Trophoblast cell (in vitro differentiated cells and primary cell): ENCODE measurements at regions not wholly inside any gene's neighbourhood (a gene's known extent, or its start where the extent isn't known, plus 50 kb on each side); places are given as distances from the start of the nearest gene placed in this dataset.

Experiments used
- DNase-seq, 2 donors: peaks; one replicate each; pipeline ENCODE4 v3.0.0-alpha.2; 2016
- H2AFZ ChIP-seq: 2 replicates; pipeline ENCODE4 v1.6.1; 2013; ENCODE audit warnings: low read length, moderate library complexity, mild to moderate bottlenecking; ENCODE audit not compliant: insufficient read depth, poor library complexity
- H2AK5ac ChIP-seq: 2 replicates; pipeline ENCODE4 v1.6.1; 2013; ENCODE audit warnings: mild to moderate bottlenecking, low read length
- H2BK120ac ChIP-seq: 2 replicates; pipeline ENCODE4 v1.6.1; 2013; ENCODE audit warnings: low read length, mild to moderate bottlenecking, moderate library complexity; ENCODE audit not compliant: insufficient read depth, poor library complexity
- H2BK12ac ChIP-seq: 2 replicates; pipeline ENCODE4 v1.6.1; 2013; ENCODE audit warnings: mild to moderate bottlenecking, low read length, moderate library complexity
- H2BK5ac ChIP-seq: 2 replicates; pipeline ENCODE4 v1.6.1; 2013; ENCODE audit warnings: low read length, low read depth, moderate library complexity, mild to moderate bottlenecking; ENCODE audit not compliant: poor library complexity
- H3K14ac ChIP-seq: 2 replicates; pipeline ENCODE4 v1.6.1; 2013; ENCODE audit warnings: mild to moderate bottlenecking, low read length
- H3K18ac ChIP-seq: 2 replicates; pipeline ENCODE4 v1.6.1; 2013; ENCODE audit warnings: mild to moderate bottlenecking, low read length
- H3K23ac ChIP-seq: 2 replicates; pipeline ENCODE4 v1.6.1; 2013; ENCODE audit warnings: low read length
- H3K27ac ChIP-seq: 2 replicates; pipeline ENCODE4 v1.5.1; 2013; ENCODE audit warnings: low read depth, mild to moderate bottlenecking, inconsistent platforms, low read length, moderate library complexity
- H3K27me3 ChIP-seq: 2 replicates; pipeline ENCODE4 v1.6.1; 2013; ENCODE audit warnings: inconsistent platforms, mild to moderate bottlenecking, low read length, moderate library complexity; ENCODE audit not compliant: insufficient read depth
- H3K36me3 ChIP-seq, 2 experiments: 1 replicate in 1 of 2; 2 replicates in 1 of 2; pipeline ENCODE4 v1.6.1; 2013; ENCODE audit warnings: low read length in 2 of 2, mild to moderate bottlenecking in 2 of 2, moderate library complexity in 1 of 2; ENCODE audit not compliant: insufficient read depth in 2 of 2, control insufficient read depth in 1 of 2
- H3K4ac ChIP-seq: 2 replicates; pipeline ENCODE4 v1.6.1; 2013; ENCODE audit warnings: low read depth, mild to moderate bottlenecking, low read length, moderate library complexity
- H3K4me1 ChIP-seq, 2 experiments: 1 replicate in 1 of 2; 2 replicates in 1 of 2; pipeline ENCODE4 v1.6.1; 2013; ENCODE audit warnings: low read length in 2 of 2, mild to moderate bottlenecking in 2 of 2, moderate library complexity in 1 of 2; ENCODE audit not compliant: insufficient read depth in 2 of 2, control insufficient read depth in 1 of 2
- H3K4me2 ChIP-seq: 2 replicates; pipeline ENCODE4 v1.6.1; 2013; ENCODE audit warnings: inconsistent platforms, mild to moderate bottlenecking, low read length, moderate library complexity
- H3K4me3 ChIP-seq: 2 replicates; pipeline ENCODE4 v1.5.1; 2013; ENCODE audit warnings: mild to moderate bottlenecking, low read depth, low read length, inconsistent platforms
- H3K79me1 ChIP-seq: one replicate; pipeline ENCODE4 v1.6.1; 2013; ENCODE audit warnings: low read length
- H3K79me2 ChIP-seq: 2 replicates; pipeline ENCODE4 v1.6.1; 2013; ENCODE audit warnings: low read length, mild to moderate bottlenecking; ENCODE audit not compliant: control insufficient read depth, insufficient read depth, poor library complexity
- H3K9ac ChIP-seq: 2 replicates; pipeline ENCODE4 v1.6.1; 2013; ENCODE audit warnings: mild to moderate bottlenecking, low read length
- H3K9me3 ChIP-seq: 2 replicates; pipeline ENCODE4 v1.6.1; 2013; ENCODE audit warnings: low read depth, mild to moderate bottlenecking, control low read depth, inconsistent platforms, low read length; ENCODE audit not compliant: insufficient read depth
- H4K12ac ChIP-seq: 2 replicates; pipeline ENCODE4 v1.6.1; 2013; ENCODE audit warnings: low read depth, mild to moderate bottlenecking, low read length, moderate library complexity
- H4K8ac ChIP-seq: 2 replicates; pipeline ENCODE4 v1.6.1; 2013; ENCODE audit warnings: low read depth, mild to moderate bottlenecking, low read length, moderate library complexity
- H4K91ac ChIP-seq: one replicate; pipeline ENCODE4 v1.6.1; 2013; ENCODE audit warnings: low read depth, mild to moderate bottlenecking, low read length, moderate library complexity
- WGBS: extraction: QIAGEN DNeasy Blood & Tissue Kit; methylation state at CpG from one replicate; pipeline ENCODE4 v1.1.7; 2013; ENCODE audit warnings: missing lambda C conversion rate; ENCODE audit not compliant: insufficient read length, insufficient coverage; ENCODE audit errors: extremely low coverage; 5-methylcytosine and 5-hydroxymethylcytosine counted together

- Histone ChIP-seq H3K23ac (no peak overlapping the region), H3K14ac (no peak overlapping the region), H3K4me1 (no peaks in the 10 kb centered on the region), H3K4ac (no peak overlapping the region), H4K12ac (no peak overlapping the region), H4K8ac (no peak overlapping the region), H2AFZ (no peak overlapping the region), H3K9me3 (no peaks in the 10 kb centered on the region), H3K4me3 (no peak overlapping the region), H3K4me2 (no peak overlapping the region), H3K79me2 (no peaks in the 10 kb centered on the region), H4K91ac (no peak overlapping the region), H3K79me1 (no peaks in the 10 kb centered on the region), H3K36me3 (no peaks in the 10 kb centered on the region), H3K18ac (no peak overlapping the region), H2BK12ac (no peak overlapping the region), H3K9ac (no peak overlapping the region), H2AK5ac (no peak overlapping the region), H2BK120ac (no peak overlapping the region), H2BK5ac (no peak overlapping the region), H3K27ac (no peak overlapping the region), H3K27me3 (no peaks in the 10 kb centered on the region)
- DNase-seq = no peak
- WGBS = no CpG with 5 or more reads among the region's 3 CpGs
Observed at GRCh38 chr18:51664236-51664635, 466.8 kb upstream of the MEX3C start.

DNA sequence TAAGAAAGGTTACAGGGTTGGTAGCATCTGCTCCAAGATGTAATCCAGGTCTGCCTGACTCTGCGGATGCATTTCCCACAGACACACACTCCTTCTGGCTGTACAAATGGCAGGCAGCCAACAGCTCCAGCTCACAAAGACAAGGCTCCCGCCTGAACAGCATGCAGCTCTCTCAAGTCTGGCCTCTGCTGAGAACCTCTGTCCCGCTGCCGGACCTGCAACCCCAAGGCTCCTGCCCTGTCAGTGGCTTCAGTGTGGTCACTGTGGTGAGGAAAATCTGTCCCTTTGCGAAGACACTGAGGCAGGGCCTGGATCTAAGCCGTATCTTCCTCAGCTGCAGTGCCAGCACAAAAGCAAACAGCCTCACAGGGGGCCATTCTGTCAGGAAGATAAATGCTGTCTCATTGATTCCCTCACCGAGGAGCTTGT, 469.3 kb upstream of the MEX3C start:
- no peak overlapping the region for H3K23ac ChIP-seq
- no peaks in the 10 kb centered on the region for H3K27me3 ChIP-seq
- no peaks in the 10 kb centered on the region for H3K79me2 ChIP-seq
- H3K4ac ChIP-seq = no peak overlapping the region
- H3K27ac ChIP-seq = no peak overlapping the region
- no peak overlapping the region for H3K4me3 ChIP-seq
- H2BK120ac ChIP-seq = no peak overlapping the region
- H3K79me1 ChIP-seq = no peaks in the 10 kb centered on the region
- DNase-seq = no peak
- no peak overlapping the region for H3K18ac ChIP-seq
- H3K4me1 ChIP-seq = no peaks in the 10 kb centered on the region
- no peak overlapping the region for H4K12ac ChIP-seq
- no peak overlapping the region for H2BK5ac ChIP-seq
- no peak overlapping the region for H2AFZ ChIP-seq
- no peaks in the 10 kb centered on the region for H3K36me3 ChIP-seq
- H3K9me3 ChIP-seq = no peaks in the 10 kb centered on the region
- no peak overlapping the region for H2BK12ac ChIP-seq
- H3K14ac ChIP-seq = no peak overlapping the region
- H3K4me2 ChIP-seq = no peak overlapping the region
- no peak overlapping the region for H3K9ac ChIP-seq
- no peak overlapping the region for H2AK5ac ChIP-seq
- no peak overlapping the region for H4K91ac ChIP-seq
- no CpG with 5 or more reads among the region's 7 CpGs for WGBS
- H4K8ac ChIP-seq = no peak overlapping the region

DNA sequence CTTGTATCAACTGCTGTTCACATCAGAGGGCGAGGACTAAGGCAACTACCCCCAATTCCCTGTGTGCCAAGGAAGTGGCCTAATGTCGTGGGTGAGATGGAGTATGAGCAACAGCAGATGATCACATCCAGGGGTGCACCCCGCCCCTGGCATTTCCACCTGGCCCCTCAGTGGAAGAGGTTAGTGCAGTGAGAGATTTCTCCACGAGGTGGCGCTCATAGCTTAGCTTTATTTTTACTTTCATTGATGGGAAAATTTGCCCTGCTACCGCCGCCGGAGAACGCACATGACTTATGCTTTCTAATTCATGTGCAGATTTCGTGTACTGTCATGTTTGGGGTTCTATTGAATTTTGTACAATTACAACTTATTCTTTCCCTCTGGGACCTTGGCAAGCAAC, 470.6 kb upstream of the MEX3C start:
- Histone ChIP-seq H4K12ac (no peak overlapping the region), H4K8ac (no peak overlapping the region), H3K9me3 (no peaks in the 10 kb centered on the region), H3K36me3 (no peaks in the 10 kb centered on the region), H3K9ac (no peak overlapping the region), H3K4me3 (no peak overlapping the region), H3K4ac (no peak overlapping the region), H4K91ac (no peak overlapping the region), H2AFZ (no peak overlapping the region), H3K4me2 (peak overlapping the region; percentile 31), H3K18ac (no peak overlapping the region), H3K79me1 (no peaks in the 10 kb centered on the region), H3K4me1 (no peaks in the 10 kb centered on the region), H2AK5ac (no peak overlapping the region), H3K79me2 (no peaks in the 10 kb centered on the region), H2BK12ac (no peak overlapping the region), H2BK120ac (no peak overlapping the region), H3K23ac (no peak overlapping the region), H3K27me3 (no peaks in the 10 kb centered on the region), H3K27ac (no peak overlapping the region), H3K14ac (no peak overlapping the region), H2BK5ac (no peak overlapping the region)
- WGBS = no CpG with 5 or more reads among the region's 10 CpGs
- peak; percentile 27 to 74 for DNase-seq

- H3K79me2 ChIP-seq = no peaks in the 10 kb centered on the region
- H3K18ac ChIP-seq = no peak overlapping the region
- no peaks in the 10 kb centered on the region for H3K36me3 ChIP-seq
- no peak overlapping the region for H2BK120ac ChIP-seq
- no peak overlapping the region for H4K91ac ChIP-seq
- H3K27ac ChIP-seq = no peak overlapping the region
- H3K4me3 ChIP-seq = no peak overlapping the region
- no peaks in the 10 kb centered on the region for H3K27me3 ChIP-seq
- no peaks in the 10 kb centered on the region for H3K4me1 ChIP-seq
- WGBS = no CpG with 5 or more reads among the region's 2 CpGs
- H4K8ac ChIP-seq = no peak overlapping the region
- no peak overlapping the region for H3K4ac ChIP-seq
- H3K9me3 ChIP-seq = no peaks in the 10 kb centered on the region
- no peak overlapping the region for H2AFZ ChIP-seq
- no peak overlapping the region for H2BK5ac ChIP-seq
- H3K79me1 ChIP-seq = no peaks in the 10 kb centered on the region
- H3K9ac ChIP-seq = no peak overlapping the region
- H4K12ac ChIP-seq = no peak overlapping the region
- H2BK12ac ChIP-seq = no peak overlapping the region
- no peak overlapping the region for H3K4me2 ChIP-seq
- no peak for DNase-seq
- no peak overlapping the region for H3K14ac ChIP-seq
- H2AK5ac ChIP-seq = no peak overlapping the region
- no peak overlapping the region for H3K23ac ChIP-seq
Observed at GRCh38 chr18:51668607-51669006, 471.1 kb upstream of the MEX3C start.
